KG1 (cell line): ENCODE measurements at regions not wholly inside any gene's neighbourhood (a gene's known extent, or its start where the extent isn't known, plus 50 kb on each side); places are given as distances from the start of the nearest gene placed in this dataset.
A peak's percentile ranks its signal among the peaks of the same experiment; 100 is the strongest.
"Not testable (repeated sequence)": the region's sequence is repeated elsewhere in the genome, so short reads cannot be mapped to it uniquely, and the experiment has no call there.

Source experiments
- DNase-seq: peaks from one replicate; lab custom pipeline; 2025; lab: John Stamatoyannopoulos, UW

GRCh38 chr1:195202241-195202640 lies 1406.0 kb downstream of the KCNT2 start:
- no peak for DNase-seq

GRCh38 chr1:195200772-195201171 lies 1407.5 kb downstream of the KCNT2 start:
- DNase-seq, result no peak

- DNase-seq, result no peak
Measured at GRCh38 chr1:195197116-195197515, 1411.1 kb downstream of the KCNT2 start.

- no peak for DNase-seq
Measured at GRCh38 chr1:195195423-195196057, 1412.7 kb downstream of the KCNT2 start.

- no peak for DNase-seq
Measured at GRCh38 chr1:195193134-195193533, 1415.1 kb downstream of the KCNT2 start.

- DNase-seq, result no peak
Measured at GRCh38 chr1:195188821-195189220, 1419.4 kb downstream of the KCNT2 start.

GRCh38 chr1:195186544-195186943 lies 1421.7 kb downstream of the KCNT2 start:
- no peak for DNase-seq

GRCh38 chr1:195185736-195186135 lies 1422.5 kb downstream of the KCNT2 start:
- DNase-seq, result no peak

GRCh38 chr1:195185321-195185720 lies 1422.9 kb downstream of the KCNT2 start:
- DNase-seq, result no peak

- DNase-seq, result no peak
Measured at GRCh38 chr1:195173753-195174152, 1434.5 kb downstream of the KCNT2 start.

GRCh38 chr1:195159795-195160194 lies 1448.4 kb downstream of the KCNT2 start:
- DNase-seq, result not testable (repeated sequence)

GRCh38 chr1:195158091-195158490 lies 1450.1 kb downstream of the KCNT2 start:
- no peak for DNase-seq

- no peak for DNase-seq
Measured at GRCh38 chr1:195153107-195153506, 1455.1 kb downstream of the KCNT2 start.

GRCh38 chr1:195150768-195151167 lies 1457.5 kb downstream of the KCNT2 start:
- no peak for DNase-seq

- no peak for DNase-seq
Measured at GRCh38 chr1:195141294-195141693, 1466.9 kb downstream of the KCNT2 start.

- DNase-seq, result no peak
Measured at GRCh38 chr1:195130598-195130997, 1477.6 kb downstream of the KCNT2 start.

- DNase-seq, result no peak
Measured at GRCh38 chr1:195122497-195122896, 1485.7 kb downstream of the KCNT2 start.

GRCh38 chr1:195113471-195113870 lies 1494.8 kb downstream of the KCNT2 start:
- DNase-seq, result peak; percentile 1

GRCh38 chr1:195105773-195106172 lies 1502.5 kb downstream of the KCNT2 start:
- no peak for DNase-seq

- no peak for DNase-seq
Measured at GRCh38 chr1:195105281-195105680, 1503.0 kb downstream of the KCNT2 start.

GRCh38 chr1:195097316-195097715 lies 1510.9 kb downstream of the KCNT2 start:
- DNase-seq, result no peak

- DNase-seq, result no peak
Measured at GRCh38 chr1:195096051-195096521, 1512.2 kb downstream of the KCNT2 start.

GRCh38 chr1:195085196-195085595 lies 1523.0 kb downstream of the KCNT2 start:
- no peak for DNase-seq

GRCh38 chr1:195082183-195082582 lies 1526.1 kb downstream of the KCNT2 start:
- DNase-seq, result no peak
